GM18870 (cell line): ENCODE measurements at regions not wholly inside any gene's neighbourhood (a gene's known extent, or its start where the extent isn't known, plus 50 kb on each side); places are given as distances from the start of the nearest gene placed in this dataset.
"Not testable (repeated sequence)": the region's sequence is repeated elsewhere in the genome, so short reads cannot be mapped to it uniquely, and the experiment has no call there.

ENCODE experiments used
- ATAC-seq: cut with Tn5 transposase; IDR thresholded peaks from one replicate; pipeline ENCODE4 v1.9.1; 2021; ENCODE audit warnings: moderate library complexity; ENCODE audit not compliant: unreplicated experiment

GRCh38 chr9:100794738-100795269 lies 216.9 kb downstream of the CAVIN4 start:
- ATAC-seq = no peak

GRCh38 chr9:100803956-100804355 lies 224.6 kb upstream of the PLPPR1 start:
- no peak for ATAC-seq

- no peak for ATAC-seq
Observed at GRCh38 chr9:100811643-100812042, 216.9 kb upstream of the PLPPR1 start.

- no peak for ATAC-seq
Observed at GRCh38 chr9:100813871-100814270, 214.7 kb upstream of the PLPPR1 start.

- ATAC-seq = no peak
Observed at GRCh38 chr9:100819980-100820379, 208.5 kb upstream of the PLPPR1 start.

- not testable (repeated sequence) for ATAC-seq
Observed at GRCh38 chr9:100833035-100833434, 195.5 kb upstream of the PLPPR1 start.

- no peak for ATAC-seq
Observed at GRCh38 chr9:100838857-100839256, 189.7 kb upstream of the PLPPR1 start.

- no peak for ATAC-seq
Observed at GRCh38 chr9:100848726-100849125, 179.8 kb upstream of the PLPPR1 start.

- ATAC-seq = no peak
Observed at GRCh38 chr9:100852088-100852487, 176.4 kb upstream of the PLPPR1 start.

- no peak for ATAC-seq
Observed at GRCh38 chr9:100856238-100856637, 172.3 kb upstream of the PLPPR1 start.

- ATAC-seq = no peak
Observed at GRCh38 chr9:100865111-100865510, 163.4 kb upstream of the PLPPR1 start.

GRCh38 chr9:100865648-100866047 lies 162.9 kb upstream of the PLPPR1 start:
- no peak for ATAC-seq

GRCh38 chr9:100869326-100869725 lies 159.2 kb upstream of the PLPPR1 start:
- no peak for ATAC-seq

- ATAC-seq = no peak
Observed at GRCh38 chr9:100879884-100880283, 148.6 kb upstream of the PLPPR1 start.

GRCh38 chr9:100880284-100880683 lies 148.2 kb upstream of the PLPPR1 start:
- ATAC-seq = no peak

GRCh38 chr9:100884518-100884917 lies 144.0 kb upstream of the PLPPR1 start:
- no peak for ATAC-seq

GRCh38 chr9:100890321-100890720 lies 138.2 kb upstream of the PLPPR1 start:
- ATAC-seq = no peak

GRCh38 chr9:100911273-100911672 lies 117.3 kb upstream of the PLPPR1 start:
- ATAC-seq = no peak

- no peak for ATAC-seq
Observed at GRCh38 chr9:100913257-100913656, 115.3 kb upstream of the PLPPR1 start.

GRCh38 chr9:100914266-100914665 lies 114.3 kb upstream of the PLPPR1 start:
- no peak for ATAC-seq

GRCh38 chr9:100919506-100919905 lies 109.0 kb upstream of the PLPPR1 start:
- ATAC-seq = no peak

- no peak for ATAC-seq
Observed at GRCh38 chr9:100926366-100926765, 102.2 kb upstream of the PLPPR1 start.

- ATAC-seq = no peak
Observed at GRCh38 chr9:100927763-100928162, 100.8 kb upstream of the PLPPR1 start.

- ATAC-seq = no peak
Observed at GRCh38 chr9:100933656-100934055, 94.9 kb upstream of the PLPPR1 start.
